Neural cell (in vitro differentiated cells): ENCODE measurements at regions not wholly inside any gene's neighbourhood (a gene's known extent, or its start where the extent isn't known, plus 50 kb on each side); places are given as distances from the start of the nearest gene placed in this dataset.

Source experiments
- EP300 ChIP-seq: fragments of 450-650 bp; conservative IDR thresholded peaks from 2 replicates; pipeline ENCODE4 v1.6.1; 2014; ENCODE audit warnings: antibody characterized with exemption, mild to moderate bottlenecking, moderate library complexity; ENCODE audit not compliant: poor library complexity, severe bottlenecking
- TF ChIP-seq, protein P1 (sequence below): fragments of 450-650 bp; IDR thresholded peaks from 2 replicates; pipeline ENCODE4 v1.5.1; 2014; ENCODE audit warnings: antibody characterized with exemption, mild to moderate bottlenecking, moderate library complexity; ENCODE audit not compliant: poor library complexity, severe bottlenecking

DNA sequence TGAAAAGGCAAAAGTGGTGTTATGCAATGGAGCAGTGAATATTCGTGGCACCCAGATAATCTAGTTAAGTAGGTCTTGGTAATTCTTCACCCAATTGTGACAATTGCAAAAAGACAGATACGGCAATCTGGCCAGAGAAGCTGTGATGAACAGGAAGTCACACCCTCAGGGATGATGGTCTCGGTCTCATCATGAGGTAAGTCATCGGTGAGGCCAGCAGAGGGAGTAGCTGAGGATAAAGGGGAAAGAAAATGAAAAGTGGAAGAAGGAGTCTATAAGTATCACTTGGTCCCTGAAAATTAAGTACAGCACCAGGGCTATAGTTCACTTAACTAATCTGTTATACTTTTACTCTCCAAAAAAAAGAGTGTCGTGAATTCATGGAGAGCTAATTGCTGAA lies 258.8 kb upstream of the NCAM2 start:
- TF ChIP-seq, protein P1, sequence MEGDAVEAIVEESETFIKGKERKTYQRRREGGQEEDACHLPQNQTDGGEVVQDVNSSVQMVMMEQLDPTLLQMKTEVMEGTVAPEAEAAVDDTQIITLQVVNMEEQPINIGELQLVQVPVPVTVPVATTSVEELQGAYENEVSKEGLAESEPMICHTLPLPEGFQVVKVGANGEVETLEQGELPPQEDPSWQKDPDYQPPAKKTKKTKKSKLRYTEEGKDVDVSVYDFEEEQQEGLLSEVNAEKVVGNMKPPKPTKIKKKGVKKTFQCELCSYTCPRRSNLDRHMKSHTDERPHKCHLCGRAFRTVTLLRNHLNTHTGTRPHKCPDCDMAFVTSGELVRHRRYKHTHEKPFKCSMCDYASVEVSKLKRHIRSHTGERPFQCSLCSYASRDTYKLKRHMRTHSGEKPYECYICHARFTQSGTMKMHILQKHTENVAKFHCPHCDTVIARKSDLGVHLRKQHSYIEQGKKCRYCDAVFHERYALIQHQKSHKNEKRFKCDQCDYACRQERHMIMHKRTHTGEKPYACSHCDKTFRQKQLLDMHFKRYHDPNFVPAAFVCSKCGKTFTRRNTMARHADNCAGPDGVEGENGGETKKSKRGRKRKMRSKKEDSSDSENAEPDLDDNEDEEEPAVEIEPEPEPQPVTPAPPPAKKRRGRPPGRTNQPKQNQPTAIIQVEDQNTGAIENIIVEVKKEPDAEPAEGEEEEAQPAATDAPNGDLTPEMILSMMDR, result no peak
- TF ChIP-seq EP300, result no peak
